GM12872 (cell line): ENCODE measurements at regions not wholly inside any gene's neighbourhood (a gene's known extent, or its start where the extent isn't known, plus 50 kb on each side); places are given as distances from the start of the nearest gene placed in this dataset.

Experiments
- TF ChIP-seq, protein P1 (sequence below): IDR thresholded peaks from 3 replicates; pipeline ENCODE4 v1.5.1; 2011; ENCODE audit warnings: low read depth, mild to moderate bottlenecking, low read length, moderate library complexity; ENCODE audit not compliant: insufficient read depth

- TF ChIP-seq, protein P1, sequence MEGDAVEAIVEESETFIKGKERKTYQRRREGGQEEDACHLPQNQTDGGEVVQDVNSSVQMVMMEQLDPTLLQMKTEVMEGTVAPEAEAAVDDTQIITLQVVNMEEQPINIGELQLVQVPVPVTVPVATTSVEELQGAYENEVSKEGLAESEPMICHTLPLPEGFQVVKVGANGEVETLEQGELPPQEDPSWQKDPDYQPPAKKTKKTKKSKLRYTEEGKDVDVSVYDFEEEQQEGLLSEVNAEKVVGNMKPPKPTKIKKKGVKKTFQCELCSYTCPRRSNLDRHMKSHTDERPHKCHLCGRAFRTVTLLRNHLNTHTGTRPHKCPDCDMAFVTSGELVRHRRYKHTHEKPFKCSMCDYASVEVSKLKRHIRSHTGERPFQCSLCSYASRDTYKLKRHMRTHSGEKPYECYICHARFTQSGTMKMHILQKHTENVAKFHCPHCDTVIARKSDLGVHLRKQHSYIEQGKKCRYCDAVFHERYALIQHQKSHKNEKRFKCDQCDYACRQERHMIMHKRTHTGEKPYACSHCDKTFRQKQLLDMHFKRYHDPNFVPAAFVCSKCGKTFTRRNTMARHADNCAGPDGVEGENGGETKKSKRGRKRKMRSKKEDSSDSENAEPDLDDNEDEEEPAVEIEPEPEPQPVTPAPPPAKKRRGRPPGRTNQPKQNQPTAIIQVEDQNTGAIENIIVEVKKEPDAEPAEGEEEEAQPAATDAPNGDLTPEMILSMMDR = no peak
These were observed 125.8 kb downstream of the OXSM start for GRCh38 chr3:25915673-25916072.

DNA sequence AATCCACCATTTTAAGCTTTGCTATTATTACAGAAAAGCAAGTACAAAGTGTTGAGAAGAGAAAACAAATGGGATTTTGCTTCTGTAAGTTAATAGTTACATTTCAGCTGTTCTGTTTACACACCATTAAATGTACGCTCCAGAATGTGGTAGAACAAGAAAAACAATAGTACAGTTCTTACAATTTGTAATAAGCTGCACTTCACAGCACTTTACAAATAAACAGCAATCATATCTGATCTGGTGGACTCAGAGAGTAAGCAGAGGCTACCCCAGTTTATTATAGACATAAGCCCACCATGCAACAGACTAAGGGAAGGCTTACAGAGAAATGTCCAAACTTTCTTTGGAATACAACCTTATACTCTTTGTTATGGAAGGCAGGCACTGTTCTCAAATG is 126.4 kb downstream of the OXSM start:
- TF ChIP-seq, protein P1 = no peak

DNA sequence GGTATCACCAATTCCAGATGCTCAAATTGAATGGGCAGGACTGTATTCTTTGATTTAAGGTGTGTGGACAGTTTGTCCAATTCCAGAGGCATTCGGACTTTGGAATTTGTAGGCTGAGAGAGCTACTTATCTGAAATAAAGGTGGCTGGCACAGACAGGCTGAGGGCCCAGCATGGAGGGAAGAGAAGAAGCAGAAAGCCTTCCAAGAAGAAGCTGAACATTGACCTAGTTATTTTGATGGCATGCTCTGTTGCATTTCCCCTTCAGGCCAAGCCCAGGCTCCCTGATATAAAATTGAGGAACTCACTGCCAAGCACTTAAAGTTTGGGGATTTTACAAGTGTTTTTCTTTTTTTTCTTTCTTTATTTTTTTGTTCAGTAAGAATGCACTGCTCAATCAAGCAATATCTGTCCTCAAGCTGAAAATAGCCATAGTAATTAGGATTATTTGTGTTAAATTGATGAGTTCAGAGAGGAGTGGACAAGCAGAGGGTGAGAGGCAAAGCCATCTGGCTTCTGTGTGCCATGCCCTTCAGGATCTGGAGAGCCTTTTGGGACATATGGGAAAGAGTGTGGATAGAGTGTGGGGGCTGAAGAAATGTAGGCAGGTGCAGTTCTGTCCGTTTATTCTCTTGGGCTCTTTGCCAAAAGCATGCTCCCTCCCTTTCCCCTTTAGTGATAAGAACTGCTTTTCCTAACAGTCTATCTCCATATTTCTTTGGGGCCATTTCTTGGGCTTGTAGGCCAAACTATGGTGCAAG is 148.9 kb downstream of the OXSM start:
- TF ChIP-seq, protein P1 = no peak

DNA sequence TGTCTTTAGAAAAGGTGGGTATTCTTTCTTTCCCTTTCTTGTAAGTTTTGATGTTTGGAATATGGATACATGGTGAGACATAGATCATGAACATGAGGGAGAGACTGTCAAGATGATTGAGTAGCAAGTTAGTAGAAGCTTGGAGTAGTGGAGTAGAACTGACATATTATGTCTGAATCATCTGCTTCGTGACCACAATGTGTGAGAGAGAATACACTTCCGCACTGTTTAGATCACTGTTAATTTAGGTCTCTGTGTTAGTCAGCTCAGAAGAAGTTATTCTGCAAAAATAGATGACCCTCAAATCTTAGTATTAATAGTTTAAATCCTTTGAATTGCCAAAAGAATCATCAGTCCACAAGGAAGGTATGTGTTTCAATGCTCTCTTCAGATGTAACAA is 151.0 kb downstream of the OXSM start:
- TF ChIP-seq, protein P1 = no peak

DNA sequence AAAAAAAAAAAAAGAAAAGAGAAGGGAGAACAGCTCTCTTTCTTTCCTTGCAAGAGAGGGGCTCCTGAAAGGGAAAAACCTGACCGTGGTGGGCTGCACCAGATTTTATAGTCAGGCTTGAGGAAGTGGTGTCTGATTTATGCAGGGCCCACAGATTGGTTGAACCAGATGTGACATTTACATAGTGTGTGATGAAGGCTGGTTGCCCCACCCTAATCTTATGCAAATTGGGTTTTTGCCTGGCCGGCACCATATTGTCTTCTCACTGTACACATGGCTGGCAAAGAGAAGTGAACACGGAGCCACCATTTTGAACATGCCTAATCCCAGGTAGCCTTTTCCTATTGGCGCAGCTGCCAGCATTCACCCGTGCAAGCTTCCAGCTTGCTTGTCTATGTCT is 154.4 kb downstream of the OXSM start:
- TF ChIP-seq, protein P1 = no peak

DNA sequence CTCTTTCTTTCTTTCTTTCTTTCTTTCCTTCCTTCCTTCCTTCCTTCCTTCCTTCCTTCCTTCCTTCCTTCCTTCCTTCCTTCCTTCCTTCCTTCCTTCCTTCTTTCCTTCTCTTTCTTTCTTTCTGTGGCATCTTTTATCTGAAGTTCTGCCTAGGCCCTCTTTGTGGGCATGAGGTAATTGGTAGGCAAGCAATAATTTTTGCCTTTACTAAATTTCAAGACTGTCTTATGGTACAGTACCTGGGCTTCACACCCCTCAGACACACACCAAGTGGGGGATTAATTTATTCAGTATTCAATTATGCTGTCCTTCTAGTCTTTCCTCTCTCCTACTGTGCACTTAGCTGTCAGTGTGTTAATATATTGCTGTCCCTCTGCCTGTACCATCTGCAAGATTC is 155.5 kb downstream of the OXSM start:
- TF ChIP-seq, protein P1 = no peak

DNA sequence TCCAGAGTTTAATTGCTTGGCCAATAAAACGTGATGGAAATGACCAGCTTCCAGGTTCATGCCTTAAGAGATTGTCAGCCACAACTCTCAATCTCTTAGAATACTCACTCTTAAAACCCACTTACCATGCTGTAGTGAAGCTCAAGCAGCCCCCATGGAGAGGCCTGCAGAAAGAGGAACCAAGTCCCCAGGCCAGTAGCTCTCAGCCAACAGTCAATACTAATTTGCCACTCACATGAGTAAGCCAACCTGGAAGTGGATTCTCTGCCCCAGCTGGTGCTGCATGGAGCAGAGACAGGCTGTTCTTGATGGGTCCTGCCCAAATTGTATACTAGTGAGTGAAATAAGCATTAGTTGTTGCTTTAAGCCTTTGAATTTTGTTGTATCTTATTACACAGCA is 155.9 kb downstream of the OXSM start:
- TF ChIP-seq, protein P1 = no peak
